Transverse colon (tissue), 4 donors: ENCODE measurements at regions not wholly inside any gene's neighbourhood (a gene's known extent, or its start where the extent isn't known, plus 50 kb on each side); places are given as distances from the start of the nearest gene placed in this dataset.
"Not testable (repeated sequence)": the region's sequence is repeated elsewhere in the genome, so short reads cannot be mapped to it uniquely, and the experiment has no call there.

Experiments used
- CTCF ChIP-seq, 5 experiments: fragments of 200-600 bp in 3 of 5; fragments of 450-650 bp in 2 of 5; sonication (generic) in 3 of 5; IDR thresholded peaks; 1 replicate in 2 of 5; 2 replicates in 3 of 5; pipeline ENCODE4 v1.5.1; 2016 to 2017; ENCODE audit warnings: antibody characterized with exemption in 5 of 5, inconsistent platforms in 3 of 5, mild to moderate bottlenecking in 2 of 5, moderate library complexity in 1 of 5
- POLR2AphosphoS5 ChIP-seq, 3 donors: sonication (generic); formaldehyde crosslinking; IDR thresholded peaks; one replicate each; pipeline ENCODE4 v1.6.1; 2016; ENCODE audit warnings: antibody characterized with exemption in 3 of 3

- not testable (repeated sequence) for TF ChIP-seq CTCF, POLR2AphosphoS5 (IDR thresholded peaks at IDR 0.05)
These were observed 770.6 kb upstream of the LRRN3 start for GRCh38 chr7:110320285-110320684.
